ENCODE measurements at regions not wholly inside any gene's neighbourhood (a gene's known extent, or its start where the extent isn't known, plus 50 kb on each side); places are given as distances from the start of the nearest gene placed in this dataset.

DNA sequence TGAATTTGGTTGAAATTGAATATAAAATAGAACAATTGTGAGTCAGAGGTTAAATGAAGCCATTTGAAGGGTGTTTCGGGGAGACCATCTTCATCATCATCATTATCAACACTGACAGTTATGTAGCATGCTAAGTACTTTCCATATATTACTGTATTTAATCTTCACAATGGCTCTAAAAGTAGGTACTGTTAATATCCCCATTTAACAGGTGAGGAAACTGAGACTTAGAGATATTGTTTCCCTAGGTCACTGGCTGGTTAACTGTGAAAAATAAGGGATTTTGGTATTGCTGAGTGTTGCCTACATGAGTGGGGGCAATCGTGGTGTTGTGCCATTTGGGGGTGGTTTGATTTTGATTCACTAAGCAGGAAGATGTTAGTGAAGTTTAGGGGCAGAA is 100.3 kb downstream of the TBX19 start:
- peaks cover 5% of the 10 kb centered on the region for H3K4me1 Mint-ChIP-seq
- TF ChIP-seq, protein P1, sequence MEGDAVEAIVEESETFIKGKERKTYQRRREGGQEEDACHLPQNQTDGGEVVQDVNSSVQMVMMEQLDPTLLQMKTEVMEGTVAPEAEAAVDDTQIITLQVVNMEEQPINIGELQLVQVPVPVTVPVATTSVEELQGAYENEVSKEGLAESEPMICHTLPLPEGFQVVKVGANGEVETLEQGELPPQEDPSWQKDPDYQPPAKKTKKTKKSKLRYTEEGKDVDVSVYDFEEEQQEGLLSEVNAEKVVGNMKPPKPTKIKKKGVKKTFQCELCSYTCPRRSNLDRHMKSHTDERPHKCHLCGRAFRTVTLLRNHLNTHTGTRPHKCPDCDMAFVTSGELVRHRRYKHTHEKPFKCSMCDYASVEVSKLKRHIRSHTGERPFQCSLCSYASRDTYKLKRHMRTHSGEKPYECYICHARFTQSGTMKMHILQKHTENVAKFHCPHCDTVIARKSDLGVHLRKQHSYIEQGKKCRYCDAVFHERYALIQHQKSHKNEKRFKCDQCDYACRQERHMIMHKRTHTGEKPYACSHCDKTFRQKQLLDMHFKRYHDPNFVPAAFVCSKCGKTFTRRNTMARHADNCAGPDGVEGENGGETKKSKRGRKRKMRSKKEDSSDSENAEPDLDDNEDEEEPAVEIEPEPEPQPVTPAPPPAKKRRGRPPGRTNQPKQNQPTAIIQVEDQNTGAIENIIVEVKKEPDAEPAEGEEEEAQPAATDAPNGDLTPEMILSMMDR (IDR thresholded peaks at IDR 0.05), result no peak
- H3K27ac Mint-ChIP-seq, result no peak overlapping the region
- no peaks in the 10 kb centered on the region for H3K9me3 Mint-ChIP-seq
- peaks cover 7% of the 10 kb centered on the region for H3K27me3 Mint-ChIP-seq (ENCODE audit: low read depth, poor library complexity)
- H3K4me3 Mint-ChIP-seq, result no peak overlapping the region
- no peaks in the 10 kb centered on the region for H3K36me3 Mint-ChIP-seq (ENCODE audit: low read depth)
- DNase-seq, result no peak

DNA sequence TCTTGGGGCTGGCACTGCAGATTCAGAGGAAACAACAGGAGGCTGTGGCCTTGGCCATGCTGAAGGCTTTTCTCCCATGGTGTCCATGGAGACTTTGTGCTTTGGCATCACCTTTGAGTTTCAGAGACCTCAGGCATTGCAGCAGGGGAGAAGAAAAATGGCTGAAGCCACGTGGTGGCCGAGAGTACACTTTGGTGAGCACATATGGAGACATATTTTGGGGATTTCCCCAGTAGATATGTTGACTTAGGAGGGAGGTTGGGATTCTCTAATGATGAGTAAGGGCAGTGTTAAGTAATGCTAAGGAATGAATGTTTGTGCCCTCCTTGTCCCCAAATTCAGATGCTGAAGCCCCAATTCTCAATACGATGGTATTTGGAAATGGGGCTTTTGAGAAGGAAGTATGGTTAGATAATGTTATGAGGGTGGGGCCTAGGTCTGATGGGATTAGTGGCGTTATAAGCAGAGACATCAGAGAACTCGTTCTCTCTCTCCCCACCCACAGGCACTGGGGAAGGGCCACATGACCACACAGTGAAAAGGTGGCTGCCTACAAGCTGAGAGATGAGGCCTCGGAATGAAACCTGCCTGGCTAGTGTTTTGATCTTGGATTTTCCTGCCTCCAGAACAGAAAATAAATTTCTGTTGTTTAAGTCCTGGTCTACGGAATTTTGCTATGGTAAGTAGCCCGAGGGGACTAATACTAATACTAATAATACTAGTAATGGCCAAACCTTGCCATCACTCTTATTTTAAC is 98.6 kb downstream of the TBX19 start:
- no peaks in the 10 kb centered on the region for H3K4me1 Mint-ChIP-seq
- H3K9me3 Mint-ChIP-seq, result no peaks in the 10 kb centered on the region
- H3K4me3 Mint-ChIP-seq, result no peak overlapping the region
- H3K27me3 Mint-ChIP-seq (ENCODE audit: low read depth, poor library complexity), result peaks cover 7% of the 10 kb centered on the region
- no peak overlapping the region for H3K27ac Mint-ChIP-seq
- no peak for DNase-seq
- no peaks in the 10 kb centered on the region for H3K36me3 Mint-ChIP-seq (ENCODE audit: low read depth)
- TF ChIP-seq, protein P1 (IDR thresholded peaks at IDR 0.05), result no peak

DNA sequence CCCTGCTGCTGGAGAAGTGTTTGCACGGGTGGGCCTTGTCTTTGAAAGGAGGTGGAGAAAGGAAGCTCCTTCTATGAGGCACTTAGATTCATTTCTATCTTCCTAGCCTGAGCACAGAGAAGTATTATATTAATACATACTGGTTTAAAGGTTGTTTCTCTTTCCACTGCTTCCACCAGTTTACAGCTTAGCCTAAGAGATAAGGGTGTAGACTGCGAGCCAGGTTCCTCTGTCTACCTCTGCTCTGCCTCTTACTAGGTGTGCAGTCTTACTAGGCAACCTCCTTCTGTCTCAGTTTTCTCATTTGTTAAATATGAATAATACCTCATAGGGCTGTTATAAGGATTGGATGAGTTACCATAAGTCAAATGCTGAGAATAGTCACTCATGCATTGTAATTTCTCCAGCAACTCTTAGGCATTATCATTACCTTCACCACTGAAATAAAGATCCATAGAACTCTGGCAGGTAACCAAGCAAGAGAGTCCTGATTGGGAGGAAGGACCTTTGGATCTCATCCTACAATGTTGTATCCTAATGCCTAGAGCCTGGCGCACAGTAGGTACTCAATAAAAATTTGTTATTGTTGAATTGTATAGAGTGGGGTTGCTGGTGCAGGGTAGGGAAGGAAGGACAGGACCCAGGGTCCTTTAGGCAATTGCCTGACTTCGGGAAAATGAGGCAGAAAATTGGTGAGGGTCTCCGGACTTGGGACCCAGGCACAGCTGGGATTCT is 95.1 kb downstream of the TBX19 start:
- Mint-ChIP-seq H3K4me3 (no peak overlapping the region), H3K27ac (no peak overlapping the region), H3K27me3 (ENCODE audit: low read depth, poor library complexity) (peaks cover 3% of the 10 kb centered on the region), H3K9me3 (no peaks in the 10 kb centered on the region), H3K4me1 (no peaks in the 10 kb centered on the region), H3K36me3 (ENCODE audit: low read depth) (no peaks in the 10 kb centered on the region)
- TF ChIP-seq, protein P1 (IDR thresholded peaks at IDR 0.05), result no peak
- no peak for DNase-seq

DNA sequence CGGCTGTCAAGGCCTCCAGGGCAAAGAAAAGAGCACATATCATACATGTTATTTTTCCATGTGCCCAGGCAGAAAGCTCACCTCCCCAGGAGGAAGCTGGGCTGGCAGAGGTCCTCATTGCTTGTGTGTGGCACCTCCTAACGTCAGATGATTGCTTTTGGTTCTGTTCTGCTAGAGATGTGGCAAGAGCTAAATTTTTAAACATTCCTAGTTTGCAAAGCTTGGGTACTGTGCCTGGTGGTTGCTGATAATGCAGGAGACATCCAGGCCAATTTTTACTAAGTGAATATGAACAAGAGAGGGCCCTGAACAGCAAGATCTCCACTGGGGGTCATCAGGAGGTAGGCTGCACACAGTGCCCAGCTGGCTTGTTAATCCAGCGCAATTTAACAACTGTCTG is 93.9 kb downstream of the TBX19 start:
- Mint-ChIP-seq H3K9me3 (no peaks in the 10 kb centered on the region), H3K36me3 (ENCODE audit: low read depth) (no peaks in the 10 kb centered on the region), H3K27ac (no peak overlapping the region), H3K4me3 (no peak overlapping the region), H3K4me1 (no peaks in the 10 kb centered on the region), H3K27me3 (ENCODE audit: low read depth, poor library complexity) (peaks cover 3% of the 10 kb centered on the region)
- DNase-seq, result no peak
- TF ChIP-seq, protein P1 (IDR thresholded peaks at IDR 0.05), result no peak

DNA sequence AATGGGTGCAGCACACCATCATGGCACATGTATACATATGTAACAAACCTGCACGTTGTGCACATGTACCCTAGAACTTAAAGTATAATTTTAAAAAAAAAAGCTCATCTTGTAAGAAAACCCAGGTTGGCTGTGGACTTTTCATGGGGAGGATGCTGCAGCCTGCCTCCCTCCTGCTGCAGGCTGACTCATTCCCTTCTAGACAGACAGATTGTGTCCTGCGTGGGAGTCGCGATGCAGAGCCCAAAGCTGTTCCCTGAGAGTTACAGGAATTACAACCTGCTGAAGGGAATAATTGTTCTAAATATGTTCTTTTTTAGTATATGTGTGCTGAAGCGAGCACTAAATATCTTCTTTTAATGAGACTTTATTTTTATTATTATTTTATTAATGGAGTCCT is 93.2 kb downstream of the TBX19 start:
- no peak overlapping the region for H3K27ac Mint-ChIP-seq
- H3K4me1 Mint-ChIP-seq, result no peaks in the 10 kb centered on the region
- no peaks in the 10 kb centered on the region for H3K9me3 Mint-ChIP-seq
- H3K4me3 Mint-ChIP-seq, result no peak overlapping the region
- DNase-seq, result no peak
- no peaks in the 10 kb centered on the region for H3K36me3 Mint-ChIP-seq (ENCODE audit: low read depth)
- TF ChIP-seq, protein P1 (IDR thresholded peaks at IDR 0.05), result no peak
- H3K27me3 Mint-ChIP-seq (ENCODE audit: low read depth, poor library complexity), result peaks cover 3% of the 10 kb centered on the region

All from nephron progenitor cell (in vitro differentiated cells).